Esophagus squamous epithelium (tissue), 4 donors: ENCODE measurements at regions not wholly inside any gene's neighbourhood (a gene's known extent, or its start where the extent isn't known, plus 50 kb on each side); places are given as distances from the start of the nearest gene placed in this dataset.
A peak's percentile ranks its signal among the peaks of the same experiment; 100 is the strongest.

Experiments
- CTCF ChIP-seq, 6 experiments: fragments of 450-650 bp in 4 of 6; fragments of 200-600 bp in 2 of 6; sonication (generic) in 2 of 6; IDR thresholded peaks; one replicate each; pipeline ENCODE4 v1.5.1; 2016 to 2019; ENCODE audit warnings: antibody characterized with exemption in 6 of 6, mild to moderate bottlenecking in 4 of 6, moderate library complexity in 4 of 6
- POLR2A ChIP-seq, 4 donors: fragments of 450-650 bp; IDR thresholded peaks; one replicate each; pipeline ENCODE4 v1.6.1; 2017; ENCODE audit warnings: antibody characterized with exemption in 4 of 4, mild to moderate bottlenecking in 4 of 4, moderate library complexity in 3 of 4

DNA sequence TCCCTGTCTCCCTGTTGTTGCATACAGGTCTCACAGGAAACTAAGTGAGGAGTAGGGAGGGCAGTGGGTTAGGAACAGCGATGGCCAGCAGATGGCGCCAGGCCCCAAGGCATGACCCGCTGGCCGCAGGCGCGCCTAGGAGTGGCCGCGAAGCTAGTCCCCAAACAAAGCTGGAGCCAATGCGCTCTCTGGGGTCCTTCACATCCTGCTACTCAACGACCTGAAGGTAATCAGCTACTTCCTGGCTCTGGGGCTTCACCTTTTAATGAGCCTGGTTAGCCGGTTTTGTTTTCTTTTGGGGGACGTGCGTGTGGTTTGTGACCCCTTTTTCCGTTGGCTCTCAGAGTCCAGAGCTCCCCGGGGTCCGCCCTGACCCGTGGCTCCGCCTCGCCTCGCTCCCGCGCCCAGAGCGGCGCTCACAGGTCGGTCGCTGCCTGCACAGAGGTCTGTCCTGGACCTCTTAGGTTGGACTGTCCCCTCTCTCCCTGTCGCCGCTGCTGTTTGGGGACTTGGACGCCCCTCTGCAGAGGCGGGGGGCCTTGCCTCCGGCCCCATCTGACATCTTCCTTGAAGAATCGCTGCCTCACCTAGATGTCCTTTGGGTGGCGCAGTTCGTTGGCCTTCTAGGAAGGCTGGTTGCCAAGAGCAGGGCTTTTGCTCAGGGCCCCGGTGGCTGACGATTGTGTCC, 62.2 kb upstream of the GTF3A start:
- TF ChIP-seq POLR2A (IDR thresholded peaks at IDR 0.05) (no peak), CTCF (IDR thresholded peaks at IDR 0.05) (peak; percentile 85 to 91 (median 88))
